Hypothalamus (tissue), 51 donors: ENCODE measurements at regions not wholly inside any gene's neighbourhood (a gene's known extent, or its start where the extent isn't known, plus 50 kb on each side); places are given as distances from the start of the nearest gene placed in this dataset.

Experiments used
- DNase-seq, 51 donors: peaks; one replicate each; lab custom pipeline; 2025; lab: John Stamatoyannopoulos, UW

- no peak for DNase-seq
Measured at GRCh38 chr3:135898774-135899173, 66.8 kb upstream of the PPP2R3A start.

GRCh38 chr3:135905058-135905724, 60.3 kb upstream of the PPP2R3A start:
- peak in 1 of 51 donors; percentile 21 for DNase-seq

- no peak for DNase-seq
Measured at GRCh38 chr3:135907422-135908165, 57.9 kb upstream of the PPP2R3A start.

- DNase-seq: no peak
Measured at GRCh38 chr3:135908225-135908624, 57.3 kb upstream of the PPP2R3A start.

- no peak for DNase-seq
Measured at GRCh38 chr3:135908737-135909136, 56.8 kb upstream of the PPP2R3A start.

- no peak for DNase-seq
Measured at GRCh38 chr3:135911110-135911509, 54.4 kb upstream of the PPP2R3A start.

GRCh38 chr3:135915206-135915605, 50.3 kb upstream of the PPP2R3A start:
- DNase-seq: no peak
